HL-60 (cell line): ENCODE measurements at regions not wholly inside any gene's neighbourhood (a gene's known extent, or its start where the extent isn't known, plus 50 kb on each side); places are given as distances from the start of the nearest gene placed in this dataset.

Experiments
- DNase-seq, 2 experiments: peaks; one replicate each; pipeline ENCODE4 v3.0.0-alpha.2; 2010 to 2020; ENCODE audit warnings: low read depth in 1 of 2, low spot score in 1 of 2
- H3K27ac ChIP-seq: fragments of 250-450 bp; sonication (Bioruptor Pico); replicated peaks from 2 replicates; pipeline ENCODE4 v1.5.1; 2020; ENCODE audit warnings: mild to moderate bottlenecking, moderate library complexity
- H3K27me3 ChIP-seq: fragments of 250-450 bp; sonication (Bioruptor Pico); 2 replicates; pipeline ENCODE4 v1.5.1; 2021; ENCODE audit warnings: mild to moderate bottlenecking, moderate library complexity; ENCODE audit not compliant: insufficient read depth, poor library complexity, severe bottlenecking
- H3K4me3 ChIP-seq: replicated peaks from 2 replicates; pipeline ENCODE4 v1.5.1; 2011; ENCODE audit warnings: mild to moderate bottlenecking, control low read depth, low read length; ENCODE audit not compliant: insufficient read depth
- GABPA ChIP-seq: IDR thresholded peaks from 2 replicates; pipeline ENCODE4 v1.6.1; 2012; ENCODE audit warnings: low read depth
- POLR2AphosphoS5 ChIP-seq: IDR thresholded peaks from 2 replicates; pipeline ENCODE4 v1.6.1; 2012; ENCODE audit warnings: low read depth
- SPI1 ChIP-seq: IDR thresholded peaks from 2 replicates; pipeline ENCODE4 v1.6.1; 2012; ENCODE audit warnings: low read depth, mild to moderate bottlenecking, borderline replicate concordance
- TF ChIP-seq, protein P1 (sequence below): IDR thresholded peaks from 2 replicates; pipeline ENCODE4 v1.6.1; 2012; ENCODE audit warnings: low read depth; ENCODE audit not compliant: insufficient replicate concordance
- TF ChIP-seq, protein P2 (sequence below): IDR thresholded peaks from one replicate; pipeline ENCODE4 v1.5.1; 2011; ENCODE audit warnings: low read length, control low read depth, inconsistent platforms; ENCODE audit not compliant: insufficient read depth

DNA sequence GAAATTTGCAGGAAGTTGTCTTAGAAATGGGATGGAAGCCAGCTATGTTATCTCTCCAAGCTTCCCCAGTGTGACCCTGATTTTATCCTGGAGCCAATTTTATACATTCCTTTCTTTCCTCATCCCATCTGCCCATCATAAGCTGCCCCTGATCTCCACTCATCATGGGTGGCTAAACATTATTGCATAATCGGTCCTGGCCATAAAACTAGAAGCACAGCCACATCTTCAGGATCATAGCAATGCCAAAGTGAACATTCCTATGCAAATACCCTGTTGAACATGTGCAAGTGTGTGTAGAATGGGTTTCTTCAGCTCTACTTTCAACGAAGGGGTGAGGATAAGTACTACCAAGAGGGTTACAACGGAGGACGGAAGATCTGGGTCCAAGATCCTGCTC lies 50.6 kb upstream of the COG2 start:
- H3K27ac ChIP-seq, result no peak overlapping the region
- H3K4me3 ChIP-seq, result no peak overlapping the region
- TF ChIP-seq, protein P1, sequence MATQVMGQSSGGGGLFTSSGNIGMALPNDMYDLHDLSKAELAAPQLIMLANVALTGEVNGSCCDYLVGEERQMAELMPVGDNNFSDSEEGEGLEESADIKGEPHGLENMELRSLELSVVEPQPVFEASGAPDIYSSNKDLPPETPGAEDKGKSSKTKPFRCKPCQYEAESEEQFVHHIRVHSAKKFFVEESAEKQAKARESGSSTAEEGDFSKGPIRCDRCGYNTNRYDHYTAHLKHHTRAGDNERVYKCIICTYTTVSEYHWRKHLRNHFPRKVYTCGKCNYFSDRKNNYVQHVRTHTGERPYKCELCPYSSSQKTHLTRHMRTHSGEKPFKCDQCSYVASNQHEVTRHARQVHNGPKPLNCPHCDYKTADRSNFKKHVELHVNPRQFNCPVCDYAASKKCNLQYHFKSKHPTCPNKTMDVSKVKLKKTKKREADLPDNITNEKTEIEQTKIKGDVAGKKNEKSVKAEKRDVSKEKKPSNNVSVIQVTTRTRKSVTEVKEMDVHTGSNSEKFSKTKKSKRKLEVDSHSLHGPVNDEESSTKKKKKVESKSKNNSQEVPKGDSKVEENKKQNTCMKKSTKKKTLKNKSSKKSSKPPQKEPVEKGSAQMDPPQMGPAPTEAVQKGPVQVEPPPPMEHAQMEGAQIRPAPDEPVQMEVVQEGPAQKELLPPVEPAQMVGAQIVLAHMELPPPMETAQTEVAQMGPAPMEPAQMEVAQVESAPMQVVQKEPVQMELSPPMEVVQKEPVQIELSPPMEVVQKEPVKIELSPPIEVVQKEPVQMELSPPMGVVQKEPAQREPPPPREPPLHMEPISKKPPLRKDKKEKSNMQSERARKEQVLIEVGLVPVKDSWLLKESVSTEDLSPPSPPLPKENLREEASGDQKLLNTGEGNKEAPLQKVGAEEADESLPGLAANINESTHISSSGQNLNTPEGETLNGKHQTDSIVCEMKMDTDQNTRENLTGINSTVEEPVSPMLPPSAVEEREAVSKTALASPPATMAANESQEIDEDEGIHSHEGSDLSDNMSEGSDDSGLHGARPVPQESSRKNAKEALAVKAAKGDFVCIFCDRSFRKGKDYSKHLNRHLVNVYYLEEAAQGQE, result no peak
- TF ChIP-seq, protein P2, sequence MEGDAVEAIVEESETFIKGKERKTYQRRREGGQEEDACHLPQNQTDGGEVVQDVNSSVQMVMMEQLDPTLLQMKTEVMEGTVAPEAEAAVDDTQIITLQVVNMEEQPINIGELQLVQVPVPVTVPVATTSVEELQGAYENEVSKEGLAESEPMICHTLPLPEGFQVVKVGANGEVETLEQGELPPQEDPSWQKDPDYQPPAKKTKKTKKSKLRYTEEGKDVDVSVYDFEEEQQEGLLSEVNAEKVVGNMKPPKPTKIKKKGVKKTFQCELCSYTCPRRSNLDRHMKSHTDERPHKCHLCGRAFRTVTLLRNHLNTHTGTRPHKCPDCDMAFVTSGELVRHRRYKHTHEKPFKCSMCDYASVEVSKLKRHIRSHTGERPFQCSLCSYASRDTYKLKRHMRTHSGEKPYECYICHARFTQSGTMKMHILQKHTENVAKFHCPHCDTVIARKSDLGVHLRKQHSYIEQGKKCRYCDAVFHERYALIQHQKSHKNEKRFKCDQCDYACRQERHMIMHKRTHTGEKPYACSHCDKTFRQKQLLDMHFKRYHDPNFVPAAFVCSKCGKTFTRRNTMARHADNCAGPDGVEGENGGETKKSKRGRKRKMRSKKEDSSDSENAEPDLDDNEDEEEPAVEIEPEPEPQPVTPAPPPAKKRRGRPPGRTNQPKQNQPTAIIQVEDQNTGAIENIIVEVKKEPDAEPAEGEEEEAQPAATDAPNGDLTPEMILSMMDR, result no peak
- TF ChIP-seq POLR2AphosphoS5, result no peak
- no peak for TF ChIP-seq SPI1
- no peak for TF ChIP-seq GABPA
- no peaks in the 10 kb centered on the region for H3K27me3 ChIP-seq
- no peak for DNase-seq

DNA sequence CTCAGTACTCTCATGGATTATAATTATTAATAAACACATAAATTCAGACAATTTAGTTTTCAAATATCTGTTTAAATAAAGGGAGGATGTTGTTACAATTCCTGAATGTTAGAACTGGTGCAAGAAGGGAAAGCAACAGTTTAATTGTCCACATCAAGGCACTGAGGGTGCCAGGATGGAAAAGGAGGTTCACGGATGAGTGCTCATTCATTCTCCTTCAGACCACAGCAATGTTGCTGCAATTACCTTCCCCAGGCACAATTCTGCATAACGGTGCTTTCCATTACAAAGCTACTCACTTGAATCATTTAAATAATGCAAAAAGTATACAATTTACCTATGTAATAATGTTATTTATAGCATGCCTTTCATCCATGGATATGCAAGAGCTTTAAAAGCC lies 52.3 kb upstream of the COG2 start:
- H3K27ac ChIP-seq, result no peak overlapping the region
- no peak for DNase-seq
- TF ChIP-seq, protein P2, result no peak
- TF ChIP-seq POLR2AphosphoS5 (no peak), SPI1 (no peak), GABPA (no peak)
- TF ChIP-seq, protein P1, result no peak
- no peak overlapping the region for H3K4me3 ChIP-seq
- no peaks in the 10 kb centered on the region for H3K27me3 ChIP-seq

DNA sequence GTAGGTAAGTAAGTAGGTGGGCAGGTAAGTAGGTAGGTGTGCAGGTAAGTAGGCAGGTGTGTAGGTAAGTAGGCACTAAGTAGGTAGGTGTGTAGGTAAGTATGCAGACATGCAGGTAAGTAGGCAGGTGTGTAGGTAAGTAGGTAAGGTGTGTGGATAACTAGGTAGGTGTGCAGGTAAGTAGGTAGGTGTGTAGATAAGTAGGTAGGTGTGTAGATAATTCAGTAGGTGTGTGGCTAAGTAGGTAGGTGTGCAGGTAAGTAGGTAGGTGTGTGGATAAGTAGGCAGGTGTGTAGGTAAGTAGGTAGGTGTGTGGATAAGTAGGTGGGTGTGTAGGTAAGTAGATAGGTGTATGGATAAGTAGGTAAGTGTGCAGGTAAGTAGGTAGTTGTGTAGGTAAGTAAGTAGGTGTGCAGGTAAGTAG lies 53.9 kb upstream of the COG2 start:
- TF ChIP-seq SPI1 (no peak), GABPA (no peak), POLR2AphosphoS5 (no peak)
- TF ChIP-seq, protein P2, result no peak
- TF ChIP-seq, protein P1, result no peak
- H3K4me3 ChIP-seq, result no peak overlapping the region
- H3K27ac ChIP-seq, result no peak overlapping the region
- DNase-seq, result no peak
- H3K27me3 ChIP-seq, result no peaks in the 10 kb centered on the region
